DMS 273 (cell line): ENCODE measurements at regions not wholly inside any gene's neighbourhood (a gene's known extent, or its start where the extent isn't known, plus 50 kb on each side); places are given as distances from the start of the nearest gene placed in this dataset.

Source experiments
- DNase-seq: peaks from one replicate; lab custom pipeline; 2025; ENCODE audit not compliant: unreplicated experiment; lab: John Stamatoyannopoulos, UW

DNA sequence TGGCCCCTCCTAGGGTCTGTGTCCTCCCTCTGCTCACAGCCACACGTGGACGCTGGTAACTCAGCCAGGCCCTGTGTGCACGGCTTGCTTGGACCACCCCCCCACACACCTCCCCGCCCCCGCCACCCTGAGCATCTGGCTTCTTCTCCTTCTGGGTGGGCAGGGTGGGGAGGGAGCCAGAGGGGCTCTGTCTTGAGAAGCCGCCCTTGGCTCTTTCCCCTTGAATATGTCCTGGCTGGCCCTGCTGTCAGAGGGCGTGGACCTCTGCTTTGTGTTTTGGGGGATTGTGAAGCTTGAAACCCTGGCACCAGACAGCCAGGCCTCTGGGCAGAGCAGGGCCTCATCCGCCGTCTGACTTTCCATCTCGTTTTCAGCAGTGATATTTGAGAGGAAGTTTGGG lies 72.1 kb downstream of the GLI2 start:
- no peak for DNase-seq

- no peak for DNase-seq
These were observed 73.5 kb downstream of the GLI2 start for GRCh38 chr2:120809151-120809550.

- DNase-seq = no peak
These were observed 74.2 kb downstream of the GLI2 start for GRCh38 chr2:120809609-120810440.

- DNase-seq = no peak
These were observed 75.0 kb downstream of the GLI2 start for GRCh38 chr2:120810639-120811038.

DNA sequence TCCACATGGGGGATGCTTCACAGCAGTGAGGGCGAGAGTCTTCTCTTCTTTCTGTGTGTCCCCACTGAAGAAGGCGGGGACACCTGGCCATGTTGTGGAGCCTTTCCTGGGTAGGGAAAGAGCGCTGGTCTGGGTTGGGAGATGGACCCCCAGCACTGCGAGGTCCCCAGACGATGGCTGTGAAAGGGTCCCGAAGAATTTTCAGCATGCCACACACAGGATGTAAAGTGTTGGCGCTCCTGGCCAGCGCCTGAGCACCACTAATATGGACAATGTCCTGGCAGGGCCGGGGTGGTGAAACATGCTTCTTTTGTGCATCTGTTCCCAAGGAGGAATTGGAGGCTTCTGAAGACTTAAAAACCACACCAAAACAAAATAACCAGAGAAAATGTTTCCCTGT lies 77.2 kb downstream of the GLI2 start:
- DNase-seq = no peak

DNA sequence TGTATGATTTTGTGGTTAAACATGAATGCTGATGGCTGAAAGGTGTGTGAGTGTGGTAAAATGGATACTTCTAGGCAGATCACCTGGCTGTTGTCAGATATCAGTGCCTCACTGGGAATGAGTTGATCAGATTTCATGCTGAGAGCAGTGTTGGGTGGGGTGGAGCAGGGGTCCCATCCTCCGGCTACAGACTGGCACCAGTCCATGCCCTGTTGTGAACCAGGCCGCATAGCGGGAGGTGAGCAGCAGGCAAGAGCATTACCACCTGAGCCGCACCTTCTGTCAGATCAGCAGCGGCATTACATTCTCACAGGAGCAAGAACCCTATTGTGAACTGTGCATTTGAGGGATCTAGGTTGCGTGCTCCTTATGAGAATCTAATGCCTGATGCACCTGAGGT lies 78.7 kb downstream of the GLI2 start:
- no peak for DNase-seq

GRCh38 chr2:120815292-120815691 lies 79.6 kb downstream of the GLI2 start:
- DNase-seq = no peak

GRCh38 chr2:120817136-120817955 lies 81.7 kb downstream of the GLI2 start:
- no peak for DNase-seq

DNA sequence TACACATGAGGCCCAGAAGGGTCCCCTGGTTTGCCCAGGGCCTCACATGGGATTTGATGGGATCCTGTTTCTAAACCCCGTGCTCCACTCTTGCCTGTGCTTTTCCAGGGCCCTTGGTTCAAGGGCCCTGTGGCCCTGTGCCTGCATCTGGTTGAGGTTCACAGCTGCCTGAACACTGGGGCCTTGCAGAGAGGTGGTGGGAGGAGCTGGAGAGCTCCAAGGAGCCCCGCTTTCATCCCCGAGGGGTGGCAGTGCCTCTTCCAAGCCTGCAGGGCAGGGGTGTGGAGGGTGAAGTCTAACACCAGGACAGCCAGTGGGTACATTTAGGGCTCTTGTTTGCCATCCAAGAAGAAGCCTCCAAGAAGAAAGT lies 82.3 kb downstream of the GLI2 start:
- DNase-seq = no peak

DNA sequence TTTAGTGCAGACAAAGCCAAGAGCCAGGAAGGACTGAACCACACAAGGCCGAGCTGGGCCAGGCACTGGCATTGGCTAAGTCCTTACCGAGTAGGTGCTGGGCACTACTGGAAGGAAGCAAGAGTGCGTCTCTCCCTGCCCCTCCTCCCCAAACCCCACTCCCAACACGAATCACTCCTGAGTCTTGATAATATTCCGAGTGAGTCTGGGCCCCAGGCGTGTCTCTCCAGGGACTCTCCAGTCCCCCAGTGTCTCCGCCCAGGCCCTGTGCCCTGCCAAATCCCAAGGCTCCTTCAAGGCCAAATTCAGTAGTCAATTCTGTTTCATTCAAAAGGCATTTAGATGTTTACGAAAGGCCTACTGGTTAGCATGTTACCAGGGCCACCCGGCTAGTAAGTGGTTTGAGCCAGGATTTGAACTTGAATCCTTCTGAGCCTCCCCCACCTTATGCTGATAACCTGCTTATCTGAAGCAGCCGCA lies 82.8 kb downstream of the GLI2 start:
- DNase-seq = no peak

DNA sequence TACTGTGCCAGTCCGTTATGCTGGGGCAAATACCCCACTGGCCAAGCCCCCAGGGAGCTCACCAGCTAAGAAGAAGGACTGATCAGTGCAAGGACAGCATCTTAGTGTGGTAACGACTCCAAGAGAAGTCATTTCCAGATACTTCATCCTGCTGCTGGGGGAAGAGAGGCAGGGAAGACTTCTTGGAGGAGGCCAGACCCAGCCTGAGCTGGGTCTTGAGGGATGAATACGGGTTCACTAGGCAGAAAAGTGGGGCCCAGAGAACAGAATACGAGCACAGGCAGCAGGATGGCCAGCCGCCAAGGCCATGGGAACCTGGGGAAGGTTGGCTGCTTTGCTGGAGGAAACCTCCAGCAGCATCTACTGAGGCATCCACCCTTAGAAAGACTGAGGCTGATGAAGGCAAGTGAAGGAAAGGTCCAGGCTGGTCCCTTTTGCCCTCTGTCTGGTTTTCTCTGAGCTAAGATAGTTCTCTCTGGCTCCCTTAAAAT lies 84.1 kb downstream of the GLI2 start:
- peak; percentile 58 for DNase-seq

GRCh38 chr2:120820263-120820952 lies 84.7 kb downstream of the GLI2 start:
- DNase-seq = peak; percentile 88

DNA sequence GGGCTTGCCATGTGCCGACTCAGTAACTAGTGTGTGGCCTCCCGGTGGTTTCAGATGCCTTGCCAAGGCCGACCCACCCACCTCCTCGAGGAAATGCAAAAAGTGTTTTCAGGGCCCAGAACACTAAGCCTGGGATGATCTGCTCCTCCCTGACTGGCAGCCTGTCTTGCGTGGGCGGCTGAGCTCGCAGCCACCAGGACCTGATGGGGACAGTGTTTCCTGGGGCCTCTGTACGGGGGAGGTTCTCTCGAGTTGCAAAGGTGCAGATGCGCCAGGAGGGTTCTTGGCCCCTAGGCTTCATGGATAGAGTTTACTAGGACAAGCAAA lies 85.2 kb downstream of the GLI2 start:
- peak; percentile 67 for DNase-seq

GRCh38 chr2:120821446-120822160 lies 85.9 kb downstream of the GLI2 start:
- no peak for DNase-seq

DNA sequence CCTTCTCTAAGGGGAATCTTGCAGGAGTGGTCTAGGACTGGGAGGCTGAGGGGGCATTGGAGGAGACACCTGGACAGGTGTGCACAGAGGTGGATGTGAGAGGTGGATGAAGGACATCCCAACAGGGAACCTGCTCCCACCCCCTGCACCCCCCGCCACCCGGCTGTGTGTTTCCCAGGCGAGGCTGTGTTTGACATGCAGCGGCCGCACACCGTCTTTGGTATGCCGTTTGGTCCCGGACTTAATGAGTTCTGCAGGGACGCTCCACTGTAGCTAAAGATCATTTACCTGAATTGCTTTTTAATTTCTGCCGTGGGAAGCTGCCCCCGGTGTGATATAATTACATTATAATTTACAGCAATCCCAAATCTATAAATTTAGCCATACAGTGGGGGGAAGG lies 87.3 kb downstream of the GLI2 start:
- no peak for DNase-seq

DNA sequence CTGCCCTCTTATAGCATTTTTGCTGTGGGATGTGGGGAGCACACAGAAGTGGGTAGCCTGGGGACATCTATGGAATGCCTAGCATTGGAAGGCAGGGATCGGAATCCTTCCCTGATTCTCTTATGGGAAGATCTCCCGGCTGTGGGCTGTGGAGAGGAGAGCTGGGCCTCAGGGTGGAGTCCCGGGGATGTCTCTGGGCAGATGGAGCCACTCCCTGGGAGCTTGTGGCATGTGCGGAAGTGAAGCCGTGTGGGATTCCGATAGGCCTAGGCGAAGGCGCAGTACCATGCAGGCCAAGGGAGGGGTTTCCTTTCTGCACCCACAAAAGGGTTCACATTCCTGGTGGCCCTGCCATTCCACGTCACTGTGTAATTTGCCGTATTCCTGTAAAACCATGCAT lies 87.9 kb downstream of the GLI2 start:
- DNase-seq = no peak

DNA sequence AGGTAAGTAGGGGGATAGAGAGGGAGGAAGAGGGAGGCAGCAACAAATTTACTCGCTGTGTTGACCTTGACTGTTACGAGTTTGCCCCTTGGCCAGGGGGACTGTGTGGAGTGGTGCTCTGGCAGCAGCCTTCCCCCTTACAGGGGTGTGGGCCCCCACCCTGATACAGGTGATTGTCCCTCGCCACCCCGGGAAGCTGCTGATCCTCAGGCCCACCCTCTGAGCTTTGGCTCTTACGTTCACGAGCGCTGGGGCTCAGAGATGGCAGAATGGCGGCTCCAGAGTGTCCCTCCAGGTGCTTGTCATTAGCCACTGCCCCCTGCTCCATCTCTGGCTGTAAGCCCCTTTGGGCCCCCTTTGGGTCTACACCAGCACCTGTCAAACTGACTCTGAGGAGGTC lies 88.6 kb downstream of the GLI2 start:
- DNase-seq = no peak

DNA sequence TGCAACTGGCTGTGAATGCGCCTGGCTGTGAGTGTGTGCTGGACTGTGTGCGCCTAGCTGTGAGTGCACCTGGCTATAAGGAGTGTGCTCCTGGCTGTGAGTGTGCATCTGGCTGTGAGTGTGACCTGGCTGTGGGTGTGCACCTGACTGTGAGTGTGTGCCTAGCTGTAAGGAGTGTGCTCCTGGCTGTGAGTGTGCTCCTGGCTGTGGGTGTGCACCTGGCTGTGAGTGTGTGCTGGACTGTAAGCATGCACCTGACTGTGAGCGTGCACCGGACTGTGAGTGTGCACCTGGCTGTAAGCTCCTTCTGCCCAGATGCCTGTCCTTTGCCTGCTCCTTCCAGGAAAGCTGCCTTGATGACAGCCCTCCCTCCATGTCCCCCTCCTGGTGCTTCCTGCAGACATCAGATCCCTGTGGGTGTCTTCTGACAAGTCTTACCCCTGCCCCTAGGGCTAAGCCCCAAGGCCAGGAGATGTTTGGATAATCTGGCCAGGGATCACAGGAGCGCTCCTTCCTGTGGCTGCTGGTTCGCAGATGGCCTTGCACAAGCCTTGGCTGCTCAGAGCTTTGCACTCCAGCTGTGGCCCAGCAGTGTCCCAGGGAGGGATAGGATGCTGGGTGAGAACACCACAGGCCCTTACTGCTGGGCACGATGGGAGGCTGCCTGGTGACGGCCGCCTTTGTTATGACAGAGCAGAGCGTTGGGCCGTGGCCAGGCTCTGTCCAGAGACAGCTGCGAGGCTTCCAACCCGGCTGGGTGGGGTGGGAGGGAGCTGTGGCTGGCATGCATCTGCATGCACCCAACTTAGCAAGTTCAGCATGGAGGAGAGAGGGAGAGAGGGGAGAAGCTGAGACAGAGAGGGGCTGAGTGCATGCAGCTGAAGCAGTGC lies 89.9 kb downstream of the GLI2 start:
- peak; percentile 87 for DNase-seq

DNA sequence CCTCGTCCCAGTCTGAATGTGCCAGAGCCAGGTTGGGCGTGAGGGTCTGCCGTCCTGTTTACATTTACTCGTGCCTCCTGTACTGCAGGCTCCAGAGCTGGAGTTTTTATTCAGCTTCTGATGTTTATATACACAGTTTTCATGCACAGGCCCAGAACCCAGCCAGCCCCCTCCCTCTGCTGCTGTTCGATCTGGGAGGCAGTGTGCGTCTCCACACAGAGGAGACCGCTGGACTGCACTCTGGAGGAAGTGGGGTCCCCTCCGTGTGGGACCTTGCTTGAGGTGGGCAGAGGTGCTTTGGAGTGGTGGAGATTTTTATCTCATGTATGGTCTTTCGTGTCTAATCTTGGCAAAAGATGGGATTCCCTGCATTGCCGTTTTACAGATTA lies 90.6 kb downstream of the GLI2 start:
- no peak for DNase-seq
